ENCODE measurements at regions not wholly inside any gene's neighbourhood (a gene's known extent, or its start where the extent isn't known, plus 50 kb on each side); places are given as distances from the start of the nearest gene placed in this dataset.

DNA sequence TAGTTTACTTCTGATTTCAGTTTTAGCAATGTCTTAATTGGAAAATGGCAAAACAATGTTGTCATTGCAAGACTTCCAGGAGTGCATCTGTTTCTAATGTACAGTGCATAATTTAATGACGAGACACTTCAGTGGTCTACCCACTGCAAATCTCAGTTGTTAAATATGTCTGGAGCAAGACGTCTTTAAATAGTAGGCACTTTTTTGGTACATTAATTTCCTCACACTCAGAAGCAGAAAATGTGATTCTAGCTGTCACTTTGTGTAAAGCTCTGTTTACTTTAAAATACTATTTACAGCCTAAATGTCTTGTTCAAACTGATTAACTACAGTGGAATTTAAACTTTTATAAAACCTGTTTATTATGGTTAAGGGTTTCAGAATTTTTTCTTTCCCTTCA lies 815.5 kb downstream of the TLE1 start:
- no peak for TF ChIP-seq CTCF (IDR thresholded peaks at IDR 0.05; ENCODE audit: control insufficient read depth, extremely low read depth, insufficient read depth)
- no peak for DNase-seq (ENCODE audit: low read depth)
- no peak overlapping the region for H3K4me3 ChIP-seq (ENCODE audit: low read depth, low read length)

- H3K4me3 ChIP-seq (ENCODE audit: low read depth, low read length), result no peak overlapping the region
- no peak for DNase-seq (ENCODE audit: low read depth)
- TF ChIP-seq CTCF (IDR thresholded peaks at IDR 0.05; ENCODE audit: control insufficient read depth, extremely low read depth, insufficient read depth), result no peak
Observed at GRCh38 chr9:80871596-80871995, 817.8 kb downstream of the TLE1 start.

DNA sequence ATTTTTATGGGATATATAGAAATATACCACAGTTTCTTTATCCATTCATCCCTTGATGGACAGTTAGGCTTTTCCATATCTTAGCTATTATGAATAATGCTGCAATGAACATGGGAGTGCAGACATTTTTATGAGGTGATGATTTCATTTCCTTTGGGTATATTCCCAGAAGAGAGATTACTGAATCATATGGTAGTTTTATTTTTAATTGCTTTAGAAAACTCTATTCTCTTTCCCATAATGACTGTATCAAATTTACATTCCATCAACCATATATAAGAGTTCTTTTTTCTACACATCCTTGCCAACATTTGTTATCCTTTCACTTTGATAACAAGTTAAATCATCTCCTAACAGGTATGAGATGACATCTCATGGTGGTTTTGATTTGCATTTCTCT lies 821.6 kb downstream of the TLE1 start:
- H3K4me3 ChIP-seq (ENCODE audit: low read depth, low read length), result no peak overlapping the region
- DNase-seq (ENCODE audit: low read depth), result no peak
- no peak for TF ChIP-seq CTCF (IDR thresholded peaks at IDR 0.05; ENCODE audit: control insufficient read depth, extremely low read depth, insufficient read depth)

- no peak for DNase-seq (ENCODE audit: low read depth)
- no peak overlapping the region for H3K4me3 ChIP-seq (ENCODE audit: low read depth, low read length)
- no peak for TF ChIP-seq CTCF (IDR thresholded peaks at IDR 0.05; ENCODE audit: control insufficient read depth, extremely low read depth, insufficient read depth)
Observed at GRCh38 chr9:80866576-80867227, 822.6 kb downstream of the TLE1 start.

DNA sequence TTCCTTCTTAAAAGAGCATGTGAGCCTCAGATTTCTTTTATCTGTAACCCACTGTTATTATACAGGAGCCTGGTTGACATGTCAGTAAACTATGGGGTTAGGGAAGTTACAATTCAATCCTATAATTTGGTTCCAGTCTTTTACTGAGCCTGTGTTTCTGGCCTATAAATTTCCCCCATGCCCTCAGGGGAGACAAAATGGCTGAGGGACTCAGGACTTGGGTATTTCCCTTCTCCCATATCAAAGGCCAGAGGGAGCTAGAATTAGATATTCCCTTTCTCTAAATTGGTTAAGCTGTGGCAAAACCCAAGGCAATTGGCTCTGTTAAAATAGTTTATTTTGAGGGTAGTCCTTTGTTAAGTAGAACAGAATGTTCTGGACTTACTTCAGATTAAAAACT lies 823.2 kb downstream of the TLE1 start:
- H3K4me3 ChIP-seq (ENCODE audit: low read depth, low read length), result no peak overlapping the region
- DNase-seq (ENCODE audit: low read depth), result no peak
- no peak for TF ChIP-seq CTCF (IDR thresholded peaks at IDR 0.05; ENCODE audit: control insufficient read depth, extremely low read depth, insufficient read depth)

- no peak overlapping the region for H3K4me3 ChIP-seq (ENCODE audit: low read depth, low read length)
- no peak for TF ChIP-seq CTCF (IDR thresholded peaks at IDR 0.05; ENCODE audit: control insufficient read depth, extremely low read depth, insufficient read depth)
- DNase-seq (ENCODE audit: low read depth), result peak; percentile 61
Observed at GRCh38 chr9:80843028-80843427, 846.3 kb downstream of the TLE1 start.

- TF ChIP-seq CTCF (IDR thresholded peaks at IDR 0.05; ENCODE audit: control insufficient read depth, extremely low read depth, insufficient read depth), result no peak
- DNase-seq (ENCODE audit: low read depth), result peak; percentile 28
- H3K4me3 ChIP-seq (ENCODE audit: low read depth, low read length), result no peak overlapping the region
Observed at GRCh38 chr9:80842389-80842788, 847.0 kb downstream of the TLE1 start.
